B cell (primary cell): ENCODE measurements at regions not wholly inside any gene's neighbourhood (a gene's known extent, or its start where the extent isn't known, plus 50 kb on each side); places are given as distances from the start of the nearest gene placed in this dataset.

Experiments used
- ATAC-seq: fragments of 200-7000 bp; cut with Tn5 transposase; one replicate; pipeline ENCODE4 v1.10.0; 2021; ENCODE audit warnings: low read depth, mild to moderate bottlenecking, moderate number of reproducible peaks, moderate library complexity
- CTCF ChIA-PET: fragments of 350-600 bp; sonication (Branson Sonifier 250); formaldehyde crosslinking; loops from one replicate; lab custom pipeline; 2021; ENCODE audit warnings: antibody characterized with exemption, inconsistent platforms; lab: Charles Lee
- POLR2A ChIA-PET: fragments of 350-600 bp; sonication (Branson Sonifier 250); formaldehyde crosslinking; loops from one replicate; lab custom pipeline; 2021; ENCODE audit warnings: antibody characterized with exemption; lab: Charles Lee
- DNase-seq: peaks from one replicate; pipeline ENCODE4 v3.0.0; 2013
- H2AFZ ChIP-seq: 2 replicates; pipeline ENCODE4 v1.6.1; 2012; ENCODE audit warnings: mild to moderate bottlenecking, low read depth, low read length; ENCODE audit not compliant: insufficient read depth, poor library complexity, severe bottlenecking
- H3K27ac ChIP-seq, 2 donors: 1 replicate in 1 of 2; 2 replicates in 1 of 2; pipeline ENCODE4 v1.5.1; 2012 to 2013; ENCODE audit warnings: low read length in 2 of 2, mild to moderate bottlenecking in 2 of 2, moderate library complexity in 1 of 2
- H3K27me3 ChIP-seq, 4 experiments: fragments of 200-600 bp in 1 of 4; sonication (generic) in 1 of 4; replicated peaks in 1 of 4; 1 replicate in 2 of 4; 2 replicates in 2 of 4; pipeline versions ENCODE4 v1.6.1 to v1.7.0; 2013 to 2016; ENCODE audit warnings: low read length in 3 of 4, mild to moderate bottlenecking in 2 of 4, mixed read lengths in 1 of 4, moderate library complexity in 1 of 4; ENCODE audit not compliant: insufficient read depth in 4 of 4, control insufficient read depth in 3 of 4; ENCODE audit errors: control extremely low read depth in 1 of 4
- H3K36me3 ChIP-seq, 2 experiments: replicated peaks in 1 of 2; 1 replicate in 1 of 2; 2 replicates in 1 of 2; pipeline versions ENCODE4 v1.6.1 to v1.7.1; 2013; ENCODE audit warnings: low read length in 1 of 2; ENCODE audit not compliant: insufficient read depth in 2 of 2, control insufficient read depth in 1 of 2; ENCODE audit errors: control extremely low read depth in 1 of 2, extremely low read depth in 1 of 2
- H3K4me1 ChIP-seq, 2 donors: fragments of 200-600 bp in 1 of 2; sonication (generic) in 1 of 2; 1 replicate in 1 of 2; 2 replicates in 1 of 2; pipeline versions ENCODE4 v1.5.1 to v1.6.1; 2013 to 2017; ENCODE audit warnings: low read length in 2 of 2; ENCODE audit not compliant: control insufficient read depth in 2 of 2, insufficient read depth in 2 of 2
- H3K4me2 ChIP-seq: replicated peaks from 2 replicates; pipeline ENCODE3; 2012; ENCODE audit warnings: mild to moderate bottlenecking, low read depth, low read length; ENCODE audit not compliant: poor library complexity, severe bottlenecking
- H3K4me3 ChIP-seq, 5 experiments: fragments of 200-600 bp in 1 of 5; sonication (generic) in 1 of 5; 1 replicate in 3 of 5; 2 replicates in 2 of 5; pipeline versions ENCODE4 v1.5.1 to v1.7.0; 2011 to 2016; ENCODE audit warnings: low read length in 4 of 5, mild to moderate bottlenecking in 4 of 5, low read depth in 2 of 5, control low read depth in 1 of 5, moderate library complexity in 1 of 5; ENCODE audit not compliant: insufficient read depth in 1 of 5; ENCODE audit errors: control extremely low read depth in 1 of 5, extremely low read depth in 1 of 5
- H3K79me2 ChIP-seq: fragments of 200-600 bp; sonication (generic); one replicate; pipeline ENCODE4 v1.6.0; 2016; ENCODE audit warnings: low read length; ENCODE audit not compliant: control insufficient read depth, insufficient read depth
- H3K9ac ChIP-seq: fragments of 200-600 bp; sonication (generic); 2 replicates; pipeline ENCODE4 v1.6.1; 2017; ENCODE audit warnings: mild to moderate bottlenecking, low read length, moderate library complexity
- H3K9me3 ChIP-seq, 3 donors: one replicate each; pipeline versions ENCODE4 v1.6.1 to v1.7.1; 2013; ENCODE audit warnings: low read length in 2 of 3; ENCODE audit not compliant: control insufficient read depth in 2 of 3, insufficient read depth in 1 of 3; ENCODE audit errors: control extremely low read depth in 1 of 3
- H4K20me1 ChIP-seq: 2 replicates; pipeline ENCODE4 v1.6.0; 2012; ENCODE audit warnings: mild to moderate bottlenecking, low read length; ENCODE audit not compliant: insufficient read depth, control insufficient read depth, poor library complexity, severe bottlenecking
- H3K27ac Mint-ChIP-seq: one replicate; pipeline ENCODE4 v1.8.0; 2021; ENCODE audit warnings: mixed read lengths
- H3K27me3 Mint-ChIP-seq: one replicate; pipeline ENCODE4 v1.8.0; 2021; ENCODE audit warnings: mixed read lengths
- H3K4me1 Mint-ChIP-seq: one replicate; pipeline ENCODE4 v1.8.0; 2021; ENCODE audit warnings: mixed read lengths
- H3K4me3 Mint-ChIP-seq: one replicate; pipeline ENCODE4 v1.8.0; 2021; ENCODE audit warnings: mixed read lengths
- H3K9me3 Mint-ChIP-seq: one replicate; pipeline ENCODE4 v1.8.0; 2022; ENCODE audit warnings: mixed read lengths; ENCODE audit not compliant: insufficient read depth
- CTCF ChIP-seq: fragments of 200-600 bp; IDR thresholded peaks from one replicate; pipeline ENCODE4 v1.8.0; 2022; ENCODE audit warnings: antibody characterized with exemption, mild to moderate bottlenecking
- EZH2 ChIP-seq: IDR thresholded peaks from 2 replicates; pipeline ENCODE4 v1.6.1; 2012; ENCODE audit warnings: borderline replicate concordance, low read depth, mild to moderate bottlenecking, moderate library complexity, low read length; ENCODE audit not compliant: insufficient read depth, poor library complexity, severe bottlenecking
- WGBS: methylation state at CpG from one replicate; pipeline ENCODE4 v1.1.5; 2013; ENCODE audit warnings: missing lambda C conversion rate; ENCODE audit not compliant: insufficient coverage; 5-methylcytosine and 5-hydroxymethylcytosine counted together
- intact Hi-C: fragments of 100-400 bp; cut with micrococcal nuclease; formaldehyde crosslinking; loops from one replicate; pipeline ENCODE4 v1.10.0; 2022

- Histone ChIP-seq H3K4me1 (no peaks in the 10 kb centered on the region), H3K36me3 (no peaks in the 10 kb centered on the region), H3K9me3 (no peaks in the 10 kb centered on the region), H3K4me2 (no peak overlapping the region), H2AFZ (no peak overlapping the region), H3K79me2 (no peaks in the 10 kb centered on the region), H3K27me3 (no peaks in the 10 kb centered on the region), H3K9ac (no peak overlapping the region), H3K27ac (no peak overlapping the region), H4K20me1 (no peaks in the 10 kb centered on the region), H3K4me3 (no peak overlapping the region)
- DNase-seq: no peak
- WGBS: 63% methylated on average over 2 of the region's 2 CpGs
- POLR2A ChIA-PET: no interaction called here
- H3K9me3 Mint-ChIP-seq: peaks cover 7% of the 10 kb centered on the region
- H3K4me1 Mint-ChIP-seq: no peaks in the 10 kb centered on the region
- no peaks in the 10 kb centered on the region for H3K27me3 Mint-ChIP-seq
- TF ChIP-seq EZH2 (no peak), CTCF (no peak)
- no peak for ATAC-seq
- intact Hi-C loops: no loop called here
- no peak overlapping the region for H3K27ac Mint-ChIP-seq
- CTCF ChIA-PET: no interaction called here
- no peak overlapping the region for H3K4me3 Mint-ChIP-seq
Observed at GRCh38 chr9:71210326-71210725, 88.9 kb upstream of the TRPM3 start.

- Histone ChIP-seq H2AFZ (no peak overlapping the region), H3K4me2 (no peak overlapping the region), H3K27ac (no peak overlapping the region), H3K4me3 (no peak overlapping the region), H3K4me1 (no peaks in the 10 kb centered on the region), H3K9me3 (no peaks in the 10 kb centered on the region), H3K36me3 (no peaks in the 10 kb centered on the region), H3K79me2 (no peaks in the 10 kb centered on the region), H4K20me1 (no peaks in the 10 kb centered on the region), H3K27me3 (no peaks in the 10 kb centered on the region), H3K9ac (no peak overlapping the region)
- intact Hi-C loops: no loop called here
- 89% methylated on average over 6 of the region's 7 CpGs for WGBS
- no peak for DNase-seq
- no peak for TF ChIP-seq CTCF
- TF ChIP-seq EZH2: no peak
- POLR2A ChIA-PET: no interaction called here
- peaks cover 7% of the 10 kb centered on the region for H3K9me3 Mint-ChIP-seq
- H3K27me3 Mint-ChIP-seq: no peaks in the 10 kb centered on the region
- H3K27ac Mint-ChIP-seq: no peak overlapping the region
- ATAC-seq: no peak
- H3K4me1 Mint-ChIP-seq: no peaks in the 10 kb centered on the region
- CTCF ChIA-PET: no interaction called here
- H3K4me3 Mint-ChIP-seq: no peak overlapping the region
Observed at GRCh38 chr9:71209890-71210289, 88.5 kb upstream of the TRPM3 start.
